Left ventricle myocardium superior (tissue), 1 donor: ENCODE measurements at regions not wholly inside any gene's neighbourhood (a gene's known extent, or its start where the extent isn't known, plus 50 kb on each side); places are given as distances from the start of the nearest gene placed in this dataset.

Experiments
- ATAC-seq: fragments of 200-7000 bp; cut with Tn5 transposase; one replicate; pipeline ENCODE4 v1.9.1; 2020; ENCODE audit warnings: mild to moderate bottlenecking, moderate library complexity
- DNase-seq: peaks from one replicate; pipeline ENCODE4 v3.0.0-alpha.2; 2020
- intact Hi-C: fragments of 100-400 bp; cut with micrococcal nuclease; formaldehyde crosslinking; loops from one replicate; pipeline ENCODE4 v1.11.0; 2022
- donor health status: DM: no; HTN: yes; CAD: no; lungs with severe emphysema.

GRCh38 chr15:70466895-70467529 lies 296.3 kb downstream of the UACA start:
- intact Hi-C loops = no loop called here
- peak; percentile 73 for ATAC-seq
- DNase-seq = peak; percentile 65

GRCh38 chr15:70466305-70466704 lies 297.1 kb downstream of the UACA start:
- intact Hi-C loops = no loop called here
- DNase-seq (no peak), ATAC-seq (no peak)

GRCh38 chr15:70465812-70466211 lies 297.5 kb downstream of the UACA start:
- ATAC-seq (no peak), DNase-seq (no peak)
- intact Hi-C loops = no loop called here

GRCh38 chr15:70463453-70463834 lies 299.9 kb downstream of the UACA start:
- ATAC-seq (no peak), DNase-seq (no peak)
- intact Hi-C loops = no loop called here

DNA sequence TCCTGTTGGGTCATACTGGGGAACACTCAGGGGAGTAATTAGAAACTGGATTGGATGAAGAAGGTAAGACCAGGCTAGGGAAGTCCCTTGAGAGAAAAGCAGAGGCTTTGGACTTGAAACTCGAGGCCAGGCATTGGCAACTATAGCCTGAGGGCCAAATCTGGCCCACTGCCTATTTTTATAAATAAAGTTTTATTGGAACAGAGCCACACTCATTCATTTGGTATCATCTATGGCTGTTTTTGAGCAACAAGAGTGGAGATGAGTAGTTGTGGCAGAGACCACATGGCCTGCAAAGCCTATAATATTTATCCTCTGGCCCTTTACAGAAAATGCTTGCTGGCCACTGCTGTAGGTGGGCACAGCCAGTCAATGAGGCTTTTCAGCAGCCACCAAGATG lies 301.4 kb downstream of the UACA start:
- ATAC-seq (no peak), DNase-seq (no peak)
- intact Hi-C loops = no loop called here

GRCh38 chr15:70461017-70461416 lies 302.3 kb downstream of the UACA start:
- intact Hi-C loops = no loop called here
- no peak for ATAC-seq
- no peak for DNase-seq

- ATAC-seq = no peak
- no peak for DNase-seq
- intact Hi-C loops = no loop called here
These were observed 304.0 kb downstream of the UACA start for GRCh38 chr15:70459312-70459711.

GRCh38 chr15:70453766-70454165 lies 309.6 kb downstream of the UACA start:
- ATAC-seq (no peak), DNase-seq (no peak)
- intact Hi-C loops = no loop called here

DNA sequence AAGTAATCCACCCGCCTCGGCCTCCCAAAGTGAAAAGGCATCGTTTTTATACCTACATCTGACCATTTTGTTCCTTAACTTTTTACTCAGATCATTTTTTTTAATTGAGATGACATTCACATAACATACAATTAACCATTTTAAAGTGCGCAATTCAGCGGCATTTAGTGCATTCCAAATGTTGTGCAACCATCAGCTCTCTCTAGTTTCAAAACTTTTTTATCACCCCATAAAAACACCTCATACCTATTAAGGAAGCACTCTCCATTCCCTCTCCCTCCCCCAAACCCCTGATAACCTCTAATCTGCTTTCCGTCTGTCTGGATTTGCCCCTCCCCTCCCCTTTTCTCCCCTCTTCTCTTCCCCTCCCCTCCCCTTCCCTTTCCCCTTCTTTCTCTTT lies 310.1 kb downstream of the UACA start:
- DNase-seq (no peak), ATAC-seq (no peak)
- intact Hi-C loops = no loop called here

GRCh38 chr15:70451821-70452653 lies 311.3 kb downstream of the UACA start:
- ATAC-seq (no peak), DNase-seq (no peak)
- intact Hi-C loops = no loop called here

DNA sequence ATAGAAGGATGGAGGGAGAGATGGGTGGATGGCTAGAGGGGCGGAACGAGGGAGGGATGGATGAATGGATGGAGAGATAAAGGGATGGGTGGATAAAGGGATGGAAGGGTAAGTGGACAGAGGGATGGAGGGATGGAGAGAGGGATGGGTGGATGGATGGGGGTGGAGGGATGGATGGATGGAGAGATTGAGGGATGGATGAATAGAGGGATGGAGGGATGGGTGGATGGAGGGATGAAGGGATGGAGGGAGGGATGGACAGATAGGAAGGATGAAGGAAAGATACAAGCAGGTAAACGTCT lies 313.3 kb downstream of the UACA start:
- ATAC-seq = no peak
- no peak for DNase-seq
- intact Hi-C loops = no loop called here

DNA sequence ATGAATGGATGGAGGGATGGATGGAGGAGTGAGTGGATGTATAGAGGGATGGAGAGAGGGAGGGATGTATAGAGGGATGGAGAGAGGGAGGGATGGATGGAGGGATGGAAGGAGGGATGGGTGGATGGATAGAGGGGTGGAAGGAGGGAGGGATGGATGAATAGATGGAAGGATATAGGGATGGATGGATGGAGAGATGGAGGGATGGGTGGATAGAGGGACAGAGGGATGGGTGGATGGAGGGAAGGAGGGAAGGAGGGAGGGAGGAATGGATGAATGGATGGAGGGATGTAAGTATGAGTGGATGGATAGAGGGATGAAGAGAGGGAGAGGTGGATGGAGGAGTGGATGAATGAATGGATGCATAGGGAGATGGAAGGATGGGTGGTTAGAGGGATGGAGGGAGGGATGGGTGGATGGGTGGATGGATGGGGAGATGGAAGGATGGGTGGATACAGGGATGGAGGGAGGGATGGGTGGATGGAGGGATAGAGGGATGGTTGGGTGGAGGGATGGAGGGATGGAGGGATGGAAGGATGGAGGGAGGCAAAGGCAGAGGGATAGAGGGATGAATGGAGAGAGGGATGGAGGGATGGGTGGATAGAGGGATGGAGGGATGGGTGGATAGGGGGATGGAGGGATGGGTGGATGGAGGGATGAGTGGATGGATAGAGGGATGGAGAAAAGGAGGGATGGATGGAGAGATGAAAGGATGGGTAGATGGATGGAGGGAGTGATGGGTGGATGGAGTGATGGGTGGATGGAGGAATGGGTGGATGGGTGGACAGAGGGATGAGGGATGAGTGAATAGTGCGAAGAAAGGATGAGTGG lies 313.8 kb downstream of the UACA start:
- intact Hi-C loops = no loop called here
- DNase-seq (no peak), ATAC-seq (no peak)

GRCh38 chr15:70447928-70448698 lies 315.2 kb downstream of the UACA start:
- DNase-seq (peak; percentile 55), ATAC-seq (peak; percentile 45)
- intact Hi-C loops = no loop called here

DNA sequence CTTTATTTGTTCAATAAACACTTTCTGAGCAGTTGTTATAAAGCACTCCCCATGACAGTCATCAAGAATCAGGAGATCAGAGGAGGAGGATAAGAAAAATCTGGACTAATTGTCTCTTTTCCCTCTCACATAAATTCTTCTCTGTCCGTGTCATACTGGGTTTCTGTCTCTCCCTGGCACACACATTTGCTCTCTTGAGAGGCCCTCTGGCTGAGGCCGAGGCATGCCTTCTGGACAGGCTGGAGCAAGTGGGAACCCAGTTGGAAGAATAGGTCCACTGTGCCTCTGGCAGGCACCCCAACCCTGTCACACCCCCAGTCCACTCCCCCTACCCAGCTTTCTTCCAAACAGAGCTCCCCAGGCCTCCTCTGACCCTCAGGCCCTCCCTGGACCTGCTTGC lies 315.8 kb downstream of the UACA start:
- intact Hi-C loops = no loop called here
- peak; percentile 65 for ATAC-seq
- DNase-seq = no peak

DNA sequence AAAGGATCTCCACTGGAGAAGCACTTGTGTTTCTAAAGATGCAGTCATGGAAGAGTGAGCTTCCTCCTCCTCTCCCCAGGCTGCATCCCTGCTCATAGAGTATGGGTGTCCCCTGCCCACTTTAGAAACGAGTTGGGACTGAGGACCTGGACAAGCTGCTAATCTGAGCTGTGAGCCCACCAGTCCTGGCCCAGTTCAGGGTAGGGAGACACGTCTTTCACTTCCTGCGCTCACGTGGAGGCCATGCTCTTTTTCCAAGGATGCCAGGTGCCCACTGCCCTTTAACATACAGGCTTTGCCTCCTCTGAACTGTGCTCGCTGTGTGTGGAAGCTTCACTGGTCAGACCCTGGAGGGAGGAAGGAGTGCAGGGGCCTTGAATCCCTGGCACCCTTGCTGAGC lies 316.3 kb downstream of the UACA start:
- no peak for DNase-seq
- ATAC-seq = no peak
- intact Hi-C loops = no loop called here

GRCh38 chr15:70443486-70444273 lies 319.7 kb downstream of the UACA start:
- intact Hi-C loops = no loop called here
- ATAC-seq (no peak), DNase-seq (no peak)

GRCh38 chr15:70442616-70443321 lies 320.6 kb downstream of the UACA start:
- no peak for ATAC-seq
- no peak for DNase-seq
- intact Hi-C loops = no loop called here

GRCh38 chr15:70442211-70442610 lies 321.1 kb downstream of the UACA start:
- intact Hi-C loops = no loop called here
- DNase-seq = no peak
- ATAC-seq = no peak
